Tibial artery (tissue), 4 donors: ENCODE measurements at regions not wholly inside any gene's neighbourhood (a gene's known extent, or its start where the extent isn't known, plus 50 kb on each side); places are given as distances from the start of the nearest gene placed in this dataset.

Experiments used
- DNase-seq, 2 donors: peaks; one replicate each; pipeline ENCODE4 v3.0.0-alpha.2; 2019
- H3K27ac ChIP-seq, 2 donors: fragments of 200-600 bp; sonication (generic) in 1 of 2; 1 replicate in 1 of 2; 2 replicates in 1 of 2; pipeline ENCODE4 v1.5.1; 2018 to 2019; ENCODE audit warnings: mild to moderate bottlenecking in 1 of 2
- H3K27me3 ChIP-seq, 2 donors: fragments of 200-600 bp; sonication (generic) in 1 of 2; one replicate each; pipeline versions ENCODE4 v1.5.1 to v1.6.0; 2016 to 2019
- H3K36me3 ChIP-seq, 3 donors: fragments of 200-600 bp; sonication (generic) in 2 of 3; one replicate each; pipeline ENCODE4 v1.5.1; 2016 to 2019; ENCODE audit warnings: mild to moderate bottlenecking in 2 of 3
- H3K4me1 ChIP-seq, 4 donors: fragments of 200-600 bp; sonication (generic) in 2 of 4; 1 replicate in 3 of 4; 2 replicates in 1 of 4; pipeline ENCODE4 v1.5.1; 2016 to 2019
- H3K4me3 ChIP-seq, 2 donors: fragments of 200-600 bp; sonication (generic) in 1 of 2; 1 replicate in 1 of 2; 2 replicates in 1 of 2; pipeline ENCODE4 v1.5.1; 2018 to 2019; ENCODE audit warnings: mild to moderate bottlenecking in 2 of 2
- H3K9me3 ChIP-seq, 3 donors: fragments of 200-600 bp; sonication (generic) in 1 of 3; one replicate each; pipeline ENCODE4 v1.5.1; 2016 to 2019
- intact Hi-C: fragments of 100-400 bp; cut with DNase I; formaldehyde crosslinking; loops from one replicate; pipeline ENCODE4 v1.15.0; 2023; ENCODE audit warnings: low total_unique reads
- TF ChIP-seq, protein P1 (sequence below), 2 experiments: fragments of 200-600 bp in 1 of 2; fragments of 450-650 bp in 1 of 2; IDR thresholded peaks; one replicate each; pipeline ENCODE4 v1.5.1; 2017 to 2019; ENCODE audit warnings: antibody characterized with exemption in 2 of 2, mild to moderate bottlenecking in 1 of 2, moderate library complexity in 1 of 2

DNA sequence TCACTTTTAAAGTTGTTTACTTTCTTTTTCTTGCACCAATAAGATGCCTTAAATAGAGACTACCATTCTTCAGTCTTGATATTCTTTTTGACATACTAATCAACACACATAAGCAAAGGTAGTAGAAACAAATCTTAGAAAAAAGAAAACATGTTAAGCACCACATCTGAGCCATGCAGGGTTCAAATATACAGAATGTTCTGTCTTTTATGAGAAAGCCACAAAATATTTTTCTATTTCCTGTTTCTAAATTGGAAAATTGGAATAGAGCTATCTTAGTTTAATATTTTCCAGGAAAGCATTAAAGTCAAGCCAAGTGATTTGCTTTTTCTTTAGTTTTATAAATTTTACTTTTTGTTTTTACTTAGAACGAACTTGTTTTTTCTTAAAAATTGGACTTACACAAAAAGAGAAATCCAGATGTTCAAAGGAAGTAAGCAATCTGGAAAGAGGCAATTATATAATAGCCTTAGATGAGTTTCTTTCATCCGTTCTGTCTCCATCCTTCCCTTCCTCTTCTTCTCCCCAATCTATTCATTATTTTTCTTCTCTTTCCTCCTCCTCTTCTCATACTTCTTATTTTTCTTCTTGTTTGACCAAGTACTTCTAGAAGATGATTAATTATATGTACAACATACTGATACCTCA is 731.7 kb downstream of the SQOR start:
- no peak for DNase-seq
- intact Hi-C loops, result no loop called here
- Histone ChIP-seq H3K9me3 (no peaks in the 10 kb centered on the region), H3K27ac (peak overlapping the region; percentile 54 to 59), H3K27me3 (no peaks in the 10 kb centered on the region), H3K36me3 (no peaks in the 10 kb centered on the region), H3K4me1 (peaks cover 0 to 16% (median 0%) of the 10 kb centered on the region in 4 donors), H3K4me3 (peak overlapping the region; percentile 11 to 16)
- TF ChIP-seq, protein P1, sequence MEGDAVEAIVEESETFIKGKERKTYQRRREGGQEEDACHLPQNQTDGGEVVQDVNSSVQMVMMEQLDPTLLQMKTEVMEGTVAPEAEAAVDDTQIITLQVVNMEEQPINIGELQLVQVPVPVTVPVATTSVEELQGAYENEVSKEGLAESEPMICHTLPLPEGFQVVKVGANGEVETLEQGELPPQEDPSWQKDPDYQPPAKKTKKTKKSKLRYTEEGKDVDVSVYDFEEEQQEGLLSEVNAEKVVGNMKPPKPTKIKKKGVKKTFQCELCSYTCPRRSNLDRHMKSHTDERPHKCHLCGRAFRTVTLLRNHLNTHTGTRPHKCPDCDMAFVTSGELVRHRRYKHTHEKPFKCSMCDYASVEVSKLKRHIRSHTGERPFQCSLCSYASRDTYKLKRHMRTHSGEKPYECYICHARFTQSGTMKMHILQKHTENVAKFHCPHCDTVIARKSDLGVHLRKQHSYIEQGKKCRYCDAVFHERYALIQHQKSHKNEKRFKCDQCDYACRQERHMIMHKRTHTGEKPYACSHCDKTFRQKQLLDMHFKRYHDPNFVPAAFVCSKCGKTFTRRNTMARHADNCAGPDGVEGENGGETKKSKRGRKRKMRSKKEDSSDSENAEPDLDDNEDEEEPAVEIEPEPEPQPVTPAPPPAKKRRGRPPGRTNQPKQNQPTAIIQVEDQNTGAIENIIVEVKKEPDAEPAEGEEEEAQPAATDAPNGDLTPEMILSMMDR (IDR thresholded peaks at IDR 0.05), result no peak

DNA sequence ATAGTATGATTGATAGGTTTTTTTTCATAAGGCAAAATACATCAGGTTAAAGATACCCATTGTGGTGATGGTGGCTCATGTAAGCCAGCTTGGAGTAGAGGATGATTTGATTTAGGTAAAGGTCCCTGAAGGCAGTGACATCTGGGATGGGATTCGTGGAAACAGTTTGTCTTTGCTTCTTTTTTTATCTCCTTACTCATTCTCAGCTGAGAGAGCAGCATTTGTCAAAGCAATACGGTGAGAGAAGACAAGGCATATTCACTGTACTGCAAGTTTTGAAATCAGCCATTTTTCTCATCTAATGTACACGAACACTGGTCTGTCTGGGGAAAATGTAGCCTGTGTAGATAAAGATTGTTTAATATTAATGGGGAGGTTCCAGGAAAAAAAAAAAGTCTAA is 749.1 kb downstream of the SQOR start:
- Histone ChIP-seq H3K27ac (no peak overlapping the region), H3K36me3 (no peaks in the 10 kb centered on the region), H3K4me1 (no peaks in the 10 kb centered on the region), H3K27me3 (no peaks in the 10 kb centered on the region), H3K4me3 (no peak overlapping the region), H3K9me3 (no peaks in the 10 kb centered on the region)
- TF ChIP-seq, protein P1 (IDR thresholded peaks at IDR 0.05), result no peak
- no peak for DNase-seq
- intact Hi-C loops, result no loop called here

DNA sequence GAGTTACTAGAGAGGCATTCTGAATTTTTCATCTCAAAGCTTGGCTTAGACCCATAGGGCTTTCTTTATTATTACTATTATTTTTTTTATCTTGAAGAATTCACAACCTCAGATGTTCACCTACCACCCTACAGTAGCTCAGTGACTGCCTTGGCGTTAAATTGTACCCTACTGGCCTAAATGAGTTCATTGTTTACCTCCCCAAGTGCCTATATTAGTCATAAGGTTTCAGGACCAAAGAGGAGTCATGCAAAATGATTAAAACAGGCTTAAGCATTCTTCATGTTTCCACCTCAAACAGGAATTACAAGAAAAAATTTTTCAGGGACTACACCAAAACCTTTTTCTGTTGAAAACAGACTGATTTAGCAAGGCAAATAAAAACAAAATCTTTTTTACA is 751.5 kb downstream of the SQOR start:
- H3K9me3 ChIP-seq, result peaks cover 0 to 5% (median 0%) of the 10 kb centered on the region in 3 donors
- H3K27ac ChIP-seq, result no peak overlapping the region
- no peak for DNase-seq
- no peaks in the 10 kb centered on the region for H3K27me3 ChIP-seq
- H3K4me3 ChIP-seq, result no peak overlapping the region
- TF ChIP-seq, protein P1 (IDR thresholded peaks at IDR 0.05), result no peak
- no peaks in the 10 kb centered on the region for H3K4me1 ChIP-seq
- no peaks in the 10 kb centered on the region for H3K36me3 ChIP-seq
- intact Hi-C loops, result no loop called here

DNA sequence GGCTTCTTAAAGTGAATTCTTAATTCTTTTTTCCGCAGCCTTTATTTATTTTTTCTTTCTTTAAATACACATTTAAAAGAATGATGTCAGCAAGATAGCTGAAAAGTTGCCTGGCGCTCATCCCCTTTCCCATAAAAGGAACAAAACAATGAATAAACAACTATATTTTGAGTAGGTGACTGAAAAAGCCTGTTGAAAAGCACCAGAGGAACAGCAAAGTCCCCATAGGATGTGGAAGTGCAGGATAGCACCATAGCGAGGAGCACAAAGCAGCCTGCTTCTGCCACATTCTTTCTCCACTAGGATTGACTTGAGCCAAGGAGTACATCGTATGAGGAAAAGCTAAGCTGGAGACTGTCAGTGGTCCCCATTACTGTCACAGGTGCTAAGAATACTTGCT is 754.9 kb downstream of the SQOR start:
- TF ChIP-seq, protein P1 (IDR thresholded peaks at IDR 0.05), result no peak
- intact Hi-C loops, result no loop called here
- H3K4me3 ChIP-seq, result no peak overlapping the region
- H3K27ac ChIP-seq, result no peak overlapping the region
- H3K9me3 ChIP-seq, result peaks cover 0 to 5% (median 0%) of the 10 kb centered on the region in 3 donors
- no peak for DNase-seq
- H3K36me3 ChIP-seq, result no peaks in the 10 kb centered on the region
- H3K4me1 ChIP-seq, result no peaks in the 10 kb centered on the region
- no peaks in the 10 kb centered on the region for H3K27me3 ChIP-seq

DNA sequence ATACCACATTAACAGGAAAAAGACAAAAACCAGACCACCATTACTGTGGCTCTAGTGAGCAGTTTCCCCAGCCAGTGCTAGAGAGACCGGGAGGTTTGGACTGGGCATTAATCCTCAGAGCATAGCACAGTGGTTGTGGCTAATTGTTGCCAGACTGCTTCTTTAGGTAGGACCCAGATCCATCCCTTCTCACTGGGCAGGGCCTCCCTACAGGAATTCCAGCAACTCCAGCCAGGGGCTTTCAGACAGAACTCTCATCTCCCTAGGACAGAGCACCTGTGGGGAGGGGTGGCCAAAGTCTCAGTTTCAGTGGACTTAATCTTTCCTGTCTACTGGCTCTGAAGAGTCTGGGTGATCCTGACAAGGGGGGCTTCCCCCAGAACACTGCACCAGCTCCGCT is 759.6 kb downstream of the SQOR start:
- Histone ChIP-seq H3K27me3 (no peaks in the 10 kb centered on the region), H3K36me3 (no peaks in the 10 kb centered on the region), H3K4me3 (no peak overlapping the region), H3K4me1 (no peaks in the 10 kb centered on the region), H3K27ac (no peak overlapping the region), H3K9me3 (peaks cover 0 to 5% (median 0%) of the 10 kb centered on the region in 3 donors)
- intact Hi-C loops, result no loop called here
- TF ChIP-seq, protein P1 (IDR thresholded peaks at IDR 0.05), result no peak
- no peak for DNase-seq

DNA sequence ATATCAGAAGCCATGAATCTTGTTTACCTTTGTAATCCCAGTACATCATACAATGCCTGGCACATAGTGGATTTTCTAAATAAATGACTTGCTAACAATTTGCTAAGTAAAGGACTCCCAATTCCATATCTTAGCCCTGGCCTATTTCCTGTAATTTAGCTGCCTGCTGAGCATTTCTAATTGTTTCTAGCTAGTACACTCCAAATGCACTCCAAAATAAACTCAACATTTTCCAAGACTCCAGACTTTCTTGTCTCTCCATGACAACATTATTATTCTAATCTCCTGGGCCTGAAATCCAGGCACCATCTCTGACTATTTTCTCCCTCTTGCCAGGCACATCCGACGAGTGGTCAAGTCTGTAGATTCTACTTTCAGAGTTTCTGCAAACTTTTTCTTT is 773.5 kb downstream of the SQOR start:
- H3K36me3 ChIP-seq, result no peaks in the 10 kb centered on the region
- TF ChIP-seq, protein P1 (IDR thresholded peaks at IDR 0.05), result no peak
- no peaks in the 10 kb centered on the region for H3K27me3 ChIP-seq
- H3K4me1 ChIP-seq, result peaks cover 0 to 42% (median 3%) of the 10 kb centered on the region in 4 donors
- peak overlapping the region; percentile 22 to 32 for H3K27ac ChIP-seq
- H3K9me3 ChIP-seq, result no peaks in the 10 kb centered on the region
- DNase-seq, result no peak
- intact Hi-C loops, result no loop called here
- H3K4me3 ChIP-seq, result no peak overlapping the region
